NCI-H2029 treated with DMSO at 0.1 percent for 48 hours (cell line): ENCODE measurements at regions not wholly inside any gene's neighbourhood (a gene's known extent, or its start where the extent isn't known, plus 50 kb on each side); places are given as distances from the start of the nearest gene placed in this dataset.
"Not testable (repeated sequence)": the region's sequence is repeated elsewhere in the genome, so short reads cannot be mapped to it uniquely, and the experiment has no call there.

Source experiments
- DNase-seq: peaks from one replicate; lab custom pipeline; 2025; lab: John Stamatoyannopoulos, UW

- DNase-seq, result peak; percentile 97
Measured at GRCh38 chr1:72397786-72398185, 115.4 kb upstream of the NEGR1 start.

- no peak for DNase-seq
Measured at GRCh38 chr1:72394457-72394856, 112.1 kb upstream of the NEGR1 start.

- no peak for DNase-seq
Measured at GRCh38 chr1:72379072-72379471, 96.7 kb upstream of the NEGR1 start.

- no peak for DNase-seq
Measured at GRCh38 chr1:72375226-72375625, 92.9 kb upstream of the NEGR1 start.

GRCh38 chr1:72371259-72372035, 89.1 kb upstream of the NEGR1 start:
- DNase-seq, result no peak

GRCh38 chr1:72370836-72371235, 88.5 kb upstream of the NEGR1 start:
- not testable (repeated sequence) for DNase-seq

- no peak for DNase-seq
Measured at GRCh38 chr1:72369069-72369757, 86.9 kb upstream of the NEGR1 start.

- peak; percentile 64 for DNase-seq
Measured at GRCh38 chr1:72366466-72366865, 84.1 kb upstream of the NEGR1 start.

GRCh38 chr1:72365693-72366092, 83.4 kb upstream of the NEGR1 start:
- DNase-seq, result no peak

- no peak for DNase-seq
Measured at GRCh38 chr1:72362538-72362937, 80.2 kb upstream of the NEGR1 start.

GRCh38 chr1:72357411-72357810, 75.1 kb upstream of the NEGR1 start:
- DNase-seq, result no peak

- DNase-seq, result no peak
Measured at GRCh38 chr1:72355899-72356298, 73.6 kb upstream of the NEGR1 start.

GRCh38 chr1:72341661-72342060, 59.3 kb upstream of the NEGR1 start:
- no peak for DNase-seq

- DNase-seq, result no peak
Measured at GRCh38 chr1:72336776-72337175, 54.4 kb upstream of the NEGR1 start.
